CD14-positive monocyte (primary cell): ENCODE measurements at regions not wholly inside any gene's neighbourhood (a gene's known extent, or its start where the extent isn't known, plus 50 kb on each side); places are given as distances from the start of the nearest gene placed in this dataset.

Experiments
- DNase-seq, 3 donors: peaks; one replicate each; pipeline ENCODE4 v3.0.0-alpha.2; 2011 to 2022
- H2AFZ ChIP-seq: 2 replicates; pipeline ENCODE4 v1.6.0; 2012; ENCODE audit warnings: mild to moderate bottlenecking, low read depth, low read length, inconsistent platforms; ENCODE audit not compliant: insufficient read depth, poor library complexity, severe bottlenecking
- H3K27ac ChIP-seq, 2 donors: 1 replicate in 1 of 2; 2 replicates in 1 of 2; pipeline ENCODE4 v1.5.1; 2012 to 2013; ENCODE audit warnings: low read length in 2 of 2, control low read depth in 1 of 2, inconsistent platforms in 1 of 2, low read depth in 1 of 2, mild to moderate bottlenecking in 1 of 2
- H3K27me3 ChIP-seq, 2 donors: one replicate each; pipeline versions ENCODE4 v1.6.0 to v1.6.1; 2011 to 2013; ENCODE audit warnings: low read length in 2 of 2; ENCODE audit not compliant: control insufficient read depth in 2 of 2, insufficient read depth in 2 of 2
- H3K36me3 ChIP-seq, 2 donors: replicated peaks in 1 of 2; 1 replicate in 1 of 2; 2 replicates in 1 of 2; pipeline versions ENCODE4 v1.5.1 to v1.6.1; 2012 to 2013; ENCODE audit warnings: low read length in 2 of 2, control low read depth in 1 of 2, inconsistent platforms in 1 of 2, mild to moderate bottlenecking in 1 of 2; ENCODE audit not compliant: insufficient read depth in 2 of 2, control insufficient read depth in 1 of 2
- H3K4me1 ChIP-seq, 2 donors: 1 replicate in 1 of 2; 2 replicates in 1 of 2; pipeline versions ENCODE4 v1.5.1 to v1.6.1; 2012 to 2013; ENCODE audit warnings: low read length in 2 of 2, control low read depth in 1 of 2, inconsistent platforms in 1 of 2, mild to moderate bottlenecking in 1 of 2, moderate library complexity in 1 of 2; ENCODE audit not compliant: insufficient read depth in 2 of 2, control insufficient read depth in 1 of 2
- H3K4me2 ChIP-seq: replicated peaks from 2 replicates; pipeline ENCODE3; 2012; ENCODE audit warnings: low read length, moderate library complexity, mild to moderate bottlenecking; ENCODE audit not compliant: poor library complexity, severe bottlenecking; ENCODE audit errors: extremely low read depth
- H3K4me3 ChIP-seq, 3 experiments: fragments of 200-600 bp in 1 of 3; sonication (generic) in 1 of 3; replicated peaks in 1 of 3; 1 replicate in 2 of 3; 2 replicates in 1 of 3; pipeline ENCODE4 v1.5.1; 2011 to 2013; ENCODE audit warnings: low read length in 3 of 3, mild to moderate bottlenecking in 3 of 3, control low read depth in 2 of 3, low read depth in 2 of 3, inconsistent platforms in 1 of 3, moderate library complexity in 1 of 3
- H3K79me2 ChIP-seq: 2 replicates; pipeline ENCODE4 v1.6.0; 2012; ENCODE audit warnings: mild to moderate bottlenecking, control low read depth, inconsistent platforms, low read length, moderate library complexity; ENCODE audit not compliant: insufficient read depth
- H3K9ac ChIP-seq: 2 replicates; pipeline ENCODE4 v1.6.0; 2017; ENCODE audit warnings: low read length, mild to moderate bottlenecking; ENCODE audit not compliant: insufficient read depth, poor library complexity, severe bottlenecking
- H3K9me3 ChIP-seq, 2 donors: replicated peaks in 1 of 2; 1 replicate in 1 of 2; 2 replicates in 1 of 2; pipeline versions ENCODE4 v1.5.1 to v1.6.1; 2012 to 2013; ENCODE audit warnings: low read length in 2 of 2, control low read depth in 1 of 2; ENCODE audit not compliant: control insufficient read depth in 1 of 2, insufficient read depth in 1 of 2
- H4K20me1 ChIP-seq: 2 replicates; pipeline ENCODE4 v1.6.0; 2012; ENCODE audit warnings: mild to moderate bottlenecking, low read length, control low read depth, moderate library complexity; ENCODE audit not compliant: insufficient read depth
- H3K27ac Mint-ChIP-seq, 7 donors: one replicate each; pipeline ENCODE4 v1.8.0; 2020; ENCODE audit warnings: mild to moderate bottlenecking in 7 of 7, mixed read lengths in 7 of 7, moderate library complexity in 6 of 7, inconsistent platforms in 2 of 7
- H3K27me3 Mint-ChIP-seq, 3 donors: one replicate each; pipeline ENCODE4 v1.8.0; 2021 to 2022; ENCODE audit warnings: low read depth in 3 of 3, mild to moderate bottlenecking in 3 of 3, mixed read lengths in 3 of 3, moderate library complexity in 3 of 3, inconsistent platforms in 1 of 3
- H3K36me3 Mint-ChIP-seq, 2 donors: one replicate each; pipeline ENCODE4 v1.8.0; 2020; ENCODE audit warnings: mixed read lengths in 2 of 2, inconsistent platforms in 1 of 2, mild to moderate bottlenecking in 1 of 2
- H3K4me1 Mint-ChIP-seq: one replicate; pipeline ENCODE4 v1.8.0; 2020; ENCODE audit warnings: mild to moderate bottlenecking, mixed read lengths
- H3K4me3 Mint-ChIP-seq, 2 donors: one replicate each; pipeline ENCODE4 v1.8.0; 2020; ENCODE audit warnings: mild to moderate bottlenecking in 2 of 2, mixed read lengths in 2 of 2, moderate library complexity in 1 of 2
- H3K9me3 Mint-ChIP-seq, 7 donors: one replicate each; pipeline ENCODE4 v1.8.0; 2020 to 2022; ENCODE audit warnings: mixed read lengths in 7 of 7, mild to moderate bottlenecking in 6 of 7, moderate library complexity in 6 of 7, inconsistent platforms in 2 of 7
- WGBS: methylation state at CpG from one replicate; pipeline ENCODE4 v1.1.5; 2013; ENCODE audit warnings: missing lambda C conversion rate; ENCODE audit not compliant: insufficient coverage; 5-methylcytosine and 5-hydroxymethylcytosine counted together
- intact Hi-C, 2 donors: fragments of 100-400 bp; cut with micrococcal nuclease; formaldehyde crosslinking; loops; one replicate each; pipeline versions ENCODE4 v1.15.0 to v1.15.1; 2023
- TF ChIP-seq, protein P1 (sequence below): fragments of 200-600 bp; IDR thresholded peaks from one replicate; pipeline ENCODE4 v1.8.0; 2022; ENCODE audit warnings: antibody characterized with exemption, mild to moderate bottlenecking

- no peak overlapping the region for H3K9ac ChIP-seq
- peaks cover 0 to 4% (median 0%) of the 10 kb centered on the region in 3 donors for H3K27me3 Mint-ChIP-seq
- peaks cover 0 to 25% (median 9%) of the 10 kb centered on the region in 7 donors for H3K9me3 Mint-ChIP-seq
Measured at GRCh38 chr1:170460001-170460400, 72.0 kb upstream of the GORAB start.

GRCh38 chr1:170460414-170461155 is 71.4 kb upstream of the GORAB start:
- Mint-ChIP-seq H3K4me1 (peaks cover 11% of the 10 kb centered on the region), H3K4me3 (no peak overlapping the region), H3K27ac (no peak overlapping the region), H3K36me3 (no peaks in the 10 kb centered on the region), H3K9me3 (peaks cover 0 to 23% (median 8%) of the 10 kb centered on the region in 7 donors), H3K27me3 (peaks cover 0 to 4% (median 0%) of the 10 kb centered on the region in 3 donors)
- Histone ChIP-seq H3K4me1 (no peaks in the 10 kb centered on the region), H4K20me1 (no peaks in the 10 kb centered on the region), H3K4me3 (no peak overlapping the region), H2AFZ (no peak overlapping the region), H3K9me3 (peaks cover 5 to 18% of the 10 kb centered on the region in 2 donors), H3K79me2 (no peaks in the 10 kb centered on the region), H3K36me3 (no peaks in the 10 kb centered on the region), H3K4me2 (no peak overlapping the region), H3K27ac (no peak overlapping the region), H3K9ac (no peak overlapping the region), H3K27me3 (no peaks in the 10 kb centered on the region)
- TF ChIP-seq, protein P1, sequence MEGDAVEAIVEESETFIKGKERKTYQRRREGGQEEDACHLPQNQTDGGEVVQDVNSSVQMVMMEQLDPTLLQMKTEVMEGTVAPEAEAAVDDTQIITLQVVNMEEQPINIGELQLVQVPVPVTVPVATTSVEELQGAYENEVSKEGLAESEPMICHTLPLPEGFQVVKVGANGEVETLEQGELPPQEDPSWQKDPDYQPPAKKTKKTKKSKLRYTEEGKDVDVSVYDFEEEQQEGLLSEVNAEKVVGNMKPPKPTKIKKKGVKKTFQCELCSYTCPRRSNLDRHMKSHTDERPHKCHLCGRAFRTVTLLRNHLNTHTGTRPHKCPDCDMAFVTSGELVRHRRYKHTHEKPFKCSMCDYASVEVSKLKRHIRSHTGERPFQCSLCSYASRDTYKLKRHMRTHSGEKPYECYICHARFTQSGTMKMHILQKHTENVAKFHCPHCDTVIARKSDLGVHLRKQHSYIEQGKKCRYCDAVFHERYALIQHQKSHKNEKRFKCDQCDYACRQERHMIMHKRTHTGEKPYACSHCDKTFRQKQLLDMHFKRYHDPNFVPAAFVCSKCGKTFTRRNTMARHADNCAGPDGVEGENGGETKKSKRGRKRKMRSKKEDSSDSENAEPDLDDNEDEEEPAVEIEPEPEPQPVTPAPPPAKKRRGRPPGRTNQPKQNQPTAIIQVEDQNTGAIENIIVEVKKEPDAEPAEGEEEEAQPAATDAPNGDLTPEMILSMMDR: no peak
- no CpG with 5 or more reads among the region's 2 CpGs for WGBS
- intact Hi-C loops: no loop called here
- DNase-seq: no peak

More at GRCh38 chr1:170460001-170460400, 72.0 kb upstream of the GORAB start:
- Histone ChIP-seq H2AFZ (no peak overlapping the region), H3K36me3 (no peaks in the 10 kb centered on the region), H3K9me3 (peaks cover 5 to 18% of the 10 kb centered on the region in 2 donors), H3K4me1 (no peaks in the 10 kb centered on the region), H3K27ac (no peak overlapping the region), H3K4me3 (no peak overlapping the region), H3K27me3 (no peaks in the 10 kb centered on the region), H4K20me1 (no peaks in the 10 kb centered on the region), H3K79me2 (no peaks in the 10 kb centered on the region), H3K4me2 (no peak overlapping the region)
- Mint-ChIP-seq H3K36me3 (no peaks in the 10 kb centered on the region), H3K27ac (no peak overlapping the region), H3K4me1 (peaks cover 11% of the 10 kb centered on the region), H3K4me3 (no peak overlapping the region)
- no peak for DNase-seq
- TF ChIP-seq, protein P1: no peak
- intact Hi-C loops: no loop called here
- WGBS: no CpG with 5 or more reads among the region's 2 CpGs
